Smooth muscle cell (in vitro differentiated cells): ENCODE measurements at regions not wholly inside any gene's neighbourhood (a gene's known extent, or its start where the extent isn't known, plus 50 kb on each side); places are given as distances from the start of the nearest gene placed in this dataset.

ENCODE experiments used
- DNase-seq: peaks from one replicate; lab custom pipeline; 2025; ENCODE audit not compliant: unreplicated experiment; lab: John Stamatoyannopoulos, UW
- H2AFZ ChIP-seq: fragments of 200-600 bp; sonication (generic); 2 replicates; pipeline ENCODE4 v1.6.0; 2016; ENCODE audit warnings: antibody characterized with exemption, low read depth, mild to moderate bottlenecking
- H3F3A ChIP-seq: fragments of 200-600 bp; sonication (generic); 2 replicates; pipeline ENCODE4 v1.6.0; 2017; ENCODE audit warnings: antibody characterized with exemption, low read depth
- H3K27ac ChIP-seq: fragments of 200-600 bp; sonication (generic); 2 replicates; pipeline ENCODE4 v1.5.1; 2016; ENCODE audit warnings: low read depth, mild to moderate bottlenecking
- H3K27me3 ChIP-seq: fragments of 200-600 bp; sonication (generic); 2 replicates; pipeline ENCODE4 v1.6.1; 2016; ENCODE audit warnings: low read depth, mild to moderate bottlenecking
- H3K36me3 ChIP-seq: fragments of 200-600 bp; sonication (generic); 2 replicates; pipeline ENCODE4 v1.5.1; 2016; ENCODE audit warnings: low read depth
- H3K4me1 ChIP-seq: fragments of 200-600 bp; sonication (generic); 2 replicates; pipeline ENCODE4 v1.5.1; 2016; ENCODE audit warnings: low read depth
- H3K4me2 ChIP-seq: fragments of 200-600 bp; sonication (generic); 2 replicates; pipeline ENCODE4 v1.6.0; 2016; ENCODE audit warnings: mild to moderate bottlenecking
- H3K4me3 ChIP-seq: fragments of 200-600 bp; sonication (generic); 2 replicates; pipeline ENCODE4 v1.5.1; 2016; ENCODE audit warnings: mild to moderate bottlenecking
- H3K79me2 ChIP-seq: fragments of 200-600 bp; sonication (generic); 2 replicates; pipeline ENCODE4 v1.6.0; 2016; ENCODE audit warnings: low read depth, mild to moderate bottlenecking
- H3K9ac ChIP-seq: fragments of 200-600 bp; sonication (generic); 2 replicates; pipeline ENCODE4 v1.6.0; 2016; ENCODE audit warnings: low read depth
- H3K9me3 ChIP-seq: fragments of 200-600 bp; sonication (generic); replicated peaks from 2 replicates; pipeline ENCODE4 v1.5.1; 2016; ENCODE audit warnings: low read depth
- H4K20me1 ChIP-seq: fragments of 200-600 bp; sonication (generic); 2 replicates; pipeline ENCODE4 v1.6.0; 2016; ENCODE audit warnings: low read depth
- WGBS: methylation state at CpG from one replicate; pipeline ENCODE4 v1.1.7; 2016; ENCODE audit warnings: low lambda C conversion rate; 5-methylcytosine and 5-hydroxymethylcytosine counted together
- TF ChIP-seq, protein P1 (sequence below): fragments of 200-600 bp; sonication (generic); IDR thresholded peaks from 2 replicates; pipeline ENCODE4 v1.5.1; 2017; ENCODE audit warnings: borderline replicate concordance, mild to moderate bottlenecking, antibody characterized with exemption; ENCODE audit not compliant: insufficient read depth, poor library complexity, severe bottlenecking

DNA sequence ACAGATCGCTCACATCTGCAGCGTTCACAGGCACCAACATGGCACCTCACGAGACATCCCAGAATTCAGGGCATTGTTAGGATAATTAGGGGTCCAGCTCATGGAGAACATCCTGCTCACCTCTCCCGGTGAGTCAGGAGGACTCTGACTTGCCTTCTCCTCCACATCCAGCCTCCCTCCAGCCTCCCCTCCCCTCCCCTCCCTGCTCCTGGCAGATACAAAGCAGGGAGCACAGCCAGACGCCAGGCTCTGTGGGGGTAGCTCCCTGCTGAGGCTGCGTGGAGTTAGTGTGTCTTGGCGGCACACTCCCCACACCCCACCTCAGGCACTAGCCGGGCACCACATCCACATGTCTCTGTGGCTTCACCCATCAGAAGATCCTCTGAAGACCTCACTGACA lies 320.6 kb downstream of the CXCL12 start:
- Histone ChIP-seq H3K9ac (no peak overlapping the region), H2AFZ (no peak overlapping the region), H3K36me3 (no peaks in the 10 kb centered on the region), H3K79me2 (no peaks in the 10 kb centered on the region), H3K9me3 (no peaks in the 10 kb centered on the region), H3K27ac (no peak overlapping the region), H3K4me3 (no peak overlapping the region), H3K27me3 (no peaks in the 10 kb centered on the region), H3K4me1 (no peaks in the 10 kb centered on the region), H3K4me2 (no peak overlapping the region), H4K20me1 (no peaks in the 10 kb centered on the region), H3F3A (no peaks in the 10 kb centered on the region)
- TF ChIP-seq, protein P1, sequence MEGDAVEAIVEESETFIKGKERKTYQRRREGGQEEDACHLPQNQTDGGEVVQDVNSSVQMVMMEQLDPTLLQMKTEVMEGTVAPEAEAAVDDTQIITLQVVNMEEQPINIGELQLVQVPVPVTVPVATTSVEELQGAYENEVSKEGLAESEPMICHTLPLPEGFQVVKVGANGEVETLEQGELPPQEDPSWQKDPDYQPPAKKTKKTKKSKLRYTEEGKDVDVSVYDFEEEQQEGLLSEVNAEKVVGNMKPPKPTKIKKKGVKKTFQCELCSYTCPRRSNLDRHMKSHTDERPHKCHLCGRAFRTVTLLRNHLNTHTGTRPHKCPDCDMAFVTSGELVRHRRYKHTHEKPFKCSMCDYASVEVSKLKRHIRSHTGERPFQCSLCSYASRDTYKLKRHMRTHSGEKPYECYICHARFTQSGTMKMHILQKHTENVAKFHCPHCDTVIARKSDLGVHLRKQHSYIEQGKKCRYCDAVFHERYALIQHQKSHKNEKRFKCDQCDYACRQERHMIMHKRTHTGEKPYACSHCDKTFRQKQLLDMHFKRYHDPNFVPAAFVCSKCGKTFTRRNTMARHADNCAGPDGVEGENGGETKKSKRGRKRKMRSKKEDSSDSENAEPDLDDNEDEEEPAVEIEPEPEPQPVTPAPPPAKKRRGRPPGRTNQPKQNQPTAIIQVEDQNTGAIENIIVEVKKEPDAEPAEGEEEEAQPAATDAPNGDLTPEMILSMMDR, result no peak
- DNase-seq, result no peak
- 86% methylated on average over 8 of the region's 8 CpGs for WGBS

DNA sequence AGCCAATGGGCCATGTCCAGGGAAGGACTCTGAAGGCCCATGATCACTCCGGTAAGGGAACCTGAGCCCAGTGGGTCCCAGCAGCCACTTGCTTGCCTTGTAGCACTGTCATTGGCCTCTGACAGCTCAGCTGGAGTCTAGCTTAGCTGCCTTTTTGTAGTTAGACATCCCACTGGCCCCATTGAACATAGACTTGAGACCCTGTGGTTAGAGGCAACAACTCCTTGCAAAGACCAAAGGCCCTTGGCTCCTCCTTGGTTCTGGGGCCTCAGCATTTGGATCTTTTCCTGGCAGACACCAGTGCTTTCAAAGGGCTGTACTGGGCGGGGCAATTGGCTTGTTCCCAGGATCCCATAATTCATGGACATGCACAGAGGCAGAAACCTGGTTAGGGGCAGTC lies 321.2 kb downstream of the CXCL12 start:
- no peak overlapping the region for H2AFZ ChIP-seq
- no peaks in the 10 kb centered on the region for H3K9me3 ChIP-seq
- no peak for DNase-seq
- H3K4me1 ChIP-seq, result no peaks in the 10 kb centered on the region
- TF ChIP-seq, protein P1, result no peak
- H3K36me3 ChIP-seq, result no peaks in the 10 kb centered on the region
- H3K27me3 ChIP-seq, result no peaks in the 10 kb centered on the region
- no peak overlapping the region for H3K27ac ChIP-seq
- no peak overlapping the region for H3K9ac ChIP-seq
- H3K4me2 ChIP-seq, result no peak overlapping the region
- no peaks in the 10 kb centered on the region for H3K79me2 ChIP-seq
- no peaks in the 10 kb centered on the region for H4K20me1 ChIP-seq
- no peak overlapping the region for H3K4me3 ChIP-seq
- H3F3A ChIP-seq, result no peaks in the 10 kb centered on the region
- WGBS, result 100% methylated on average over 2 of the region's 2 CpGs

DNA sequence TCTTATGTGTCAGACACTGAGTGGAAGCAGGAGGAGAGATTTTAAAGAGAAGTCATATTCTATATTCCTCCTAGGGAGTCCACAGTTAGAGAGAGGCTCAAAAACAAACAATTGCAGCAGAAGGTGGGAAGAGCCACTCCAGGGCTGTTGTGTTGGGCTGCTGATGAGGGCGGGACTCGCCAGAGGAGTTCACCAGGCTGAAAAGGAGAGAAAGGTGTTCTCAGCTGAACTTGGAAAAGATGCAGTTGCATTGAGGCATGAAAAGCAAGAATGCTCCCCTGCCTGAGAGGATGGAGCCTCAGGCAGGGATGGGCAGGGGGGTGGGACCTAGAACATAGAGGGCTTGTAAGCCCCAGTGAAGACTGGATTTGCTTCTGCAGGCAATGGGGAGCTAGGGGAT lies 324.2 kb downstream of the CXCL12 start:
- Histone ChIP-seq H3K4me3 (no peak overlapping the region), H3K36me3 (no peaks in the 10 kb centered on the region), H3K4me2 (no peak overlapping the region), H3K79me2 (no peaks in the 10 kb centered on the region), H3K27me3 (no peaks in the 10 kb centered on the region), H3K9me3 (no peaks in the 10 kb centered on the region), H3K4me1 (peaks cover 4% of the 10 kb centered on the region), H4K20me1 (no peaks in the 10 kb centered on the region), H3K9ac (no peak overlapping the region), H3F3A (no peaks in the 10 kb centered on the region), H2AFZ (no peak overlapping the region), H3K27ac (no peak overlapping the region)
- TF ChIP-seq, protein P1, result no peak
- DNase-seq, result no peak
- WGBS, result 95% methylated on average over 2 of the region's 2 CpGs

DNA sequence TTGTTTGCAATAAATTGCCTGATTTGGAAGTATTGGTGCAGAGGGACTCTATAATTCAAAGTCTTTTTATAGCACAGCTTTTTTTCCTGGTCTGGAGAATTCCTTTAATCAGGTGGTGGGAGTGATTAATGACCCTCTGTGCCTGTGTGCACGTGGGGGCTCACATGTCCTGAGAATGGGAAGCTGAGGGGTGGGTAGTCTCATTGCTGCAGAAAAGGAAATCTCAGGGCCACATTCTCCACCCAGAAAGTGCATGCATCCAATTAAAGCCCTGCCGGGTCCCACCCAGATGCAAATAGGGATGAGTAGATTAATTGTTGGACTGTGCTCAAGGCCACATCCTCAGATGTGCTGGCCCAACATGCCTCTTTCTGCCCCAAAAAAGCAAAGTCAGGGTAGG lies 324.7 kb downstream of the CXCL12 start:
- H3F3A ChIP-seq, result no peaks in the 10 kb centered on the region
- H3K9ac ChIP-seq, result no peak overlapping the region
- H3K4me1 ChIP-seq, result peaks cover 4% of the 10 kb centered on the region
- 66% methylated on average over 2 of the region's 2 CpGs for WGBS
- H4K20me1 ChIP-seq, result no peaks in the 10 kb centered on the region
- no peaks in the 10 kb centered on the region for H3K36me3 ChIP-seq
- H3K9me3 ChIP-seq, result no peaks in the 10 kb centered on the region
- H3K27me3 ChIP-seq, result no peaks in the 10 kb centered on the region
- TF ChIP-seq, protein P1, result no peak
- no peak for DNase-seq
- H3K27ac ChIP-seq, result no peak overlapping the region
- no peak overlapping the region for H3K4me2 ChIP-seq
- H3K79me2 ChIP-seq, result no peaks in the 10 kb centered on the region
- H2AFZ ChIP-seq, result no peak overlapping the region
- H3K4me3 ChIP-seq, result no peak overlapping the region
